Body of pancreas (tissue), 4 donors: ENCODE measurements at regions not wholly inside any gene's neighbourhood (a gene's known extent, or its start where the extent isn't known, plus 50 kb on each side); places are given as distances from the start of the nearest gene placed in this dataset.

Experiments used
- CTCF ChIP-seq, 7 experiments: fragments of 450-650 bp in 4 of 7; fragments of 200-600 bp in 3 of 7; sonication (generic) in 3 of 7; IDR thresholded peaks; one replicate each; pipeline ENCODE4 v1.5.1; 2016 to 2019; ENCODE audit warnings: antibody characterized with exemption in 7 of 7
- POLR2A ChIP-seq, 3 donors: fragments of 450-650 bp; IDR thresholded peaks; one replicate each; pipeline ENCODE4 v1.6.1; 2016; ENCODE audit warnings: antibody characterized with exemption in 3 of 3, mild to moderate bottlenecking in 2 of 3

GRCh38 chr4:189823591-189823990, 117.1 kb upstream of the FRG1 start:
- TF ChIP-seq CTCF (IDR thresholded peaks at IDR 0.05): no peak
- no peak for TF ChIP-seq POLR2A (IDR thresholded peaks at IDR 0.05)
